K562 (cell line): ENCODE measurements at regions not wholly inside any gene's neighbourhood (a gene's known extent, or its start where the extent isn't known, plus 50 kb on each side); places are given as distances from the start of the nearest gene placed in this dataset.

Source experiments
- ATAC-seq: fragments of 200-7000 bp; cut with Tn5 transposase; 3 replicates; pipeline ENCODE4 v1.9.1; 2020; ENCODE audit warnings: moderate library complexity
- BruUV-seq: library from RNA; stranded (reverse); fragments of 400-500 nt; replicated peaks from 2 replicates; lab custom pipeline; 2021; lab: Mats Ljungman, UMichigan
- CTCF ChIA-PET: fragments of 300-600 bp; formaldehyde crosslinking; extraction: SDS; loops from one replicate; lab custom pipeline; 2021; ENCODE audit warnings: low intra/inter-chr PET ratio; lab: Yijun Ruan, JAX
- POLR2A ChIA-PET: fragments of 300-600, 350-650 bp; sonication (Branson Sonifier 250); formaldehyde crosslinking; extraction: SDS; loops from one replicate; lab custom pipeline; 2021; ENCODE audit warnings: antibody characterized with exemption, inconsistent platforms; lab: Yijun Ruan, JAX
- DNase-seq, 4 experiments: peaks; one replicate each; pipeline versions ENCODE4 v3.0.0 to v3.0.0-alpha.2; 2011 to 2018; ENCODE audit warnings: low spot score in 3 of 4, mixed read lengths in 3 of 4; ENCODE audit errors: extremely low read depth in 1 of 4
- FAIRE-seq: peaks from 2 replicates; lab custom pipeline; 2011; peaks lifted over from hg19 to GRCh38; lab: Jason Lieb, UNC
- H2AFZ ChIP-seq: 2 replicates; pipeline ENCODE4 v1.6.0; 2011; ENCODE audit warnings: low read depth, low read length, control low read depth, inconsistent platforms
- H3K27ac ChIP-seq: fragments of 200-600 bp; 3 replicates; pipeline ENCODE4 v1.8.0; 2011; ENCODE audit warnings: low read depth, mild to moderate bottlenecking, control low read depth, inconsistent platforms, low read length, moderate library complexity, mixed read lengths; ENCODE audit errors: extremely low read depth
- H3K27me3 ChIP-seq, 2 experiments: fragments of 300-600 bp in 1 of 2; 2 replicates in 1 of 2; 3 replicates in 1 of 2; pipeline versions ENCODE4 v1.6.0 to v1.8.0; 2011; ENCODE audit warnings: inconsistent platforms in 2 of 2, low read length in 2 of 2, mild to moderate bottlenecking in 1 of 2, mixed read lengths in 1 of 2, moderate library complexity in 1 of 2; ENCODE audit not compliant: control insufficient read depth in 2 of 2, insufficient read depth in 2 of 2
- H3K36me3 ChIP-seq: fragments of 300-600 bp; 3 replicates; pipeline ENCODE4 v1.8.0; 2011; ENCODE audit warnings: mild to moderate bottlenecking, low read length, inconsistent platforms; ENCODE audit not compliant: control insufficient read depth, insufficient read depth
- H3K4me1 ChIP-seq, 2 experiments: fragments of 200-600 bp in 1 of 2; replicated peaks in 1 of 2; 2 replicates in 1 of 2; 3 replicates in 1 of 2; pipeline versions ENCODE4 v1.5.1 to v1.8.0; 2011; ENCODE audit warnings: inconsistent platforms in 2 of 2, low read length in 2 of 2, mild to moderate bottlenecking in 1 of 2, mixed read lengths in 1 of 2, moderate library complexity in 1 of 2; ENCODE audit not compliant: control insufficient read depth in 2 of 2, insufficient read depth in 2 of 2
- H3K4me2 ChIP-seq: 2 replicates; pipeline ENCODE4 v1.6.1; 2011; ENCODE audit warnings: low read length, control low read depth, inconsistent platforms, mixed read lengths; ENCODE audit not compliant: insufficient read depth
- H3K4me3 ChIP-seq: fragments of 200-600 bp; sonication (generic), shearing (Covaris generic); 2 replicates; pipeline ENCODE4 v1.5.1; 2016; ENCODE audit warnings: control low read depth, inconsistent platforms
- H3K79me2 ChIP-seq: fragments of 200-600 bp; 3 replicates; pipeline ENCODE4 v1.8.0; 2011; ENCODE audit warnings: low read length, inconsistent platforms; ENCODE audit not compliant: control insufficient read depth, insufficient read depth
- H3K9ac ChIP-seq, 2 experiments: 2 replicates each; pipeline versions ENCODE4 v1.6.0 to v1.6.1; 2011; ENCODE audit warnings: low read depth in 2 of 2, low read length in 2 of 2, control low read depth in 1 of 2, inconsistent platforms in 1 of 2, mild to moderate bottlenecking in 1 of 2, mixed read lengths in 1 of 2; ENCODE audit not compliant: insufficient read depth in 1 of 2
- H3K9me1 ChIP-seq: one replicate; pipeline ENCODE4 v1.6.0; 2011; ENCODE audit warnings: inconsistent platforms, mild to moderate bottlenecking, low read length, moderate library complexity; ENCODE audit not compliant: control insufficient read depth, insufficient read depth
- H3K9me3 ChIP-seq: replicated peaks from 2 replicates; pipeline ENCODE4 v1.5.1; 2011; ENCODE audit warnings: low read depth, low read length, inconsistent platforms; ENCODE audit not compliant: control insufficient read depth, insufficient read depth
- H4K20me1 ChIP-seq: replicated peaks from 2 replicates; pipeline ENCODE4 v1.6.1; 2011; ENCODE audit warnings: low read length, inconsistent platforms, mixed read lengths; ENCODE audit not compliant: control insufficient read depth, insufficient read depth
- CBX2 ChIP-seq: fragments of 200-600 bp; sonication (generic); IDR thresholded peaks from one replicate; pipeline ENCODE4 v1.6.1; 2012; ENCODE audit warnings: mild to moderate bottlenecking, low read length, inconsistent platforms; ENCODE audit not compliant: insufficient read depth, poor library complexity, severe bottlenecking
- HCFC1 ChIP-seq: IDR thresholded peaks from 2 replicates; pipeline ENCODE4 v1.6.1; 2012; ENCODE audit warnings: low read depth, low read length, improper control_type of control experiment
- HMG20A ChIP-seq: fragments of 450-650 bp; formaldehyde crosslinking; conservative IDR thresholded peaks from 2 replicates; pipeline ENCODE4 v1.4.0; 2020; ENCODE audit warnings: mild to moderate bottlenecking, mixed read lengths
- MCM2 ChIP-seq: fragments of 450-650 bp; IDR thresholded peaks from 2 replicates; pipeline ENCODE4 v1.6.1; 2017; ENCODE audit warnings: low read depth, mild to moderate bottlenecking
- MYBL2 ChIP-seq, 2 experiments: fragments of 450-650 bp in 1 of 2; sonication (generic) in 1 of 2; formaldehyde crosslinking in 1 of 2; IDR thresholded peaks; 2 replicates each; pipeline versions ENCODE4 v1.6.1 to v1.8.1; 2017 to 2022; ENCODE audit warnings: borderline replicate concordance in 1 of 2, inconsistent platforms in 1 of 2, low read depth in 1 of 2, mild to moderate bottlenecking in 1 of 2, missing genetic modification reagents in 1 of 2, moderate library complexity in 1 of 2
- NEUROD1 ChIP-seq: fragments of 150-350 bp; IDR thresholded peaks from 2 replicates; pipeline ENCODE4 v1.6.1; 2014; ENCODE audit warnings: borderline replicate concordance, low read length, low read depth; ENCODE audit not compliant: partially characterized antibody
- NFXL1 ChIP-seq: fragments of 450-650 bp; formaldehyde crosslinking; IDR thresholded peaks from 2 replicates; pipeline ENCODE4 v1.4.0; 2021; ENCODE audit warnings: mild to moderate bottlenecking
- OTX1 ChIP-seq: fragments of 450-650 bp; formaldehyde crosslinking; IDR thresholded peaks from 2 replicates; pipeline ENCODE4 v1.4.0; 2022; ENCODE audit warnings: mild to moderate bottlenecking
- PYGO2 ChIP-seq: fragments of 450-650 bp; IDR thresholded peaks from 2 replicates; pipeline ENCODE4 v1.6.1; 2016; ENCODE audit warnings: mild to moderate bottlenecking, missing genetic modification characterization, moderate library complexity, missing compliant biosample characterization
- RBM22 ChIP-seq: fragments of 200-400 bp; formaldehyde crosslinking; IDR thresholded peaks from 2 replicates; pipeline ENCODE4 v1.6.1; 2018; ENCODE audit warnings: low read length, low read depth; ENCODE audit not compliant: poor library complexity, severe bottlenecking
- RBM39 ChIP-seq: fragments of 200-400 bp; formaldehyde crosslinking; optimal IDR thresholded peaks from 2 replicates; pipeline ENCODE3; 2018; ENCODE audit warnings: low read depth, low read length
- SLC30A9 ChIP-seq: fragments of 250-450 bp; sonication (Bioruptor Pico); IDR thresholded peaks from 2 replicates; pipeline ENCODE4 v1.8.0; 2022; ENCODE audit warnings: mild to moderate bottlenecking, moderate library complexity
- SMARCE1 ChIP-seq: fragments of 450-650 bp; IDR thresholded peaks from 2 replicates; pipeline ENCODE4 v1.7.1; 2016; ENCODE audit warnings: mild to moderate bottlenecking
- TBL1XR1 ChIP-seq, 2 experiments: IDR thresholded peaks; 2 replicates each; pipeline ENCODE4 v1.6.1; 2012; ENCODE audit warnings: improper control_type of control experiment in 2 of 2, low read length in 2 of 2, mild to moderate bottlenecking in 1 of 2
- THRAP3 ChIP-seq: fragments of 450-650 bp; IDR thresholded peaks from 2 replicates; pipeline ENCODE4 v1.6.1; 2016; ENCODE audit warnings: mild to moderate bottlenecking, inconsistent platforms, borderline replicate concordance
- ZNF316 ChIP-seq: fragments of 450-650 bp; IDR thresholded peaks from 2 replicates; pipeline ENCODE4 v1.6.1; 2016
- WGBS: fragments of 100-300 bp; shearing (Covaris generic); methylation state at CpG from one replicate; pipeline ENCODE4 v1.1.6; 2016; ENCODE audit warnings: low coverage, mixed read lengths; ENCODE audit not compliant: insufficient coverage; ENCODE audit errors: missing lambda C conversion rate; 5-methylcytosine and 5-hydroxymethylcytosine counted together
- in situ Hi-C: fragments of 300-500 bp; cut with MboI; formaldehyde crosslinking; loops from 4 replicates; pipeline ENCODE4 v1.15.0; 2018; ENCODE audit warnings: inconsistent platforms, mixed read lengths
- intact Hi-C: fragments of 100-400 bp; cut with micrococcal nuclease; formaldehyde crosslinking; loops from 2 replicates; pipeline ENCODE4 v1.14.2; 2022

DNA sequence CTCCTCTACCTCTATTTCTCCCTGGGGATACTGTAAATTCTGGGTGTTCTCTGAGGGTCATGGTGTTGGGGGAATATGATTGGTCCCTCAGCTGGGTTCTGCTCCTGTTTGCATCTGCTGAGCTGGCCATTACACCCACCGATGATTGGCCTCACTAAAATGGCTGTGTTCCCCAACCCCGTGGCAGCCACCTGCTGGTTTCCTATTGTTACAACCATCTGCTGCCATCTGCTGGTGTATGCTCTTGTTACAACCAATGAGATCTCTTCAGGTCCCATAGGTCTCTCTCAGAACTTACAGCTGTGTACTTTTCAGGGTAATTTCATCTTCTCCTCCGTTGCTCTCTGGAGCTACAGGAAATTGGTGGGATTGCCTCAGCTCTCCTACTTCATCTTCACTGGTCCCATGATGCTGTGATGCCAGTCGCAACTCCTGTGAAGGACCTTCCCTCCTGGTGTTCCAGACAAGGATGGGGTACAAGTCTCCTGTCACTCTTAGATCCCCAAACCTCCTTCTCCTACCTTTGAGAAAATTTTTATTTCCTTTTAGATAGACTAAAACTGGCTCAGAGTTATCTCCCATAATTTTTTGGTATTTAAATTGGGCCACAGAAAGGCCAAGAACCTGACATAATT is 303.5 kb upstream of the SMIM30 start (continued):
- TF ChIP-seq TBL1XR1 (IDR thresholded peaks at IDR 0.05; ENCODE audit: low read length in 2 of 2), result no peak
- TF ChIP-seq HCFC1, result no peak
- TF ChIP-seq MCM2, result no peak

DNA sequence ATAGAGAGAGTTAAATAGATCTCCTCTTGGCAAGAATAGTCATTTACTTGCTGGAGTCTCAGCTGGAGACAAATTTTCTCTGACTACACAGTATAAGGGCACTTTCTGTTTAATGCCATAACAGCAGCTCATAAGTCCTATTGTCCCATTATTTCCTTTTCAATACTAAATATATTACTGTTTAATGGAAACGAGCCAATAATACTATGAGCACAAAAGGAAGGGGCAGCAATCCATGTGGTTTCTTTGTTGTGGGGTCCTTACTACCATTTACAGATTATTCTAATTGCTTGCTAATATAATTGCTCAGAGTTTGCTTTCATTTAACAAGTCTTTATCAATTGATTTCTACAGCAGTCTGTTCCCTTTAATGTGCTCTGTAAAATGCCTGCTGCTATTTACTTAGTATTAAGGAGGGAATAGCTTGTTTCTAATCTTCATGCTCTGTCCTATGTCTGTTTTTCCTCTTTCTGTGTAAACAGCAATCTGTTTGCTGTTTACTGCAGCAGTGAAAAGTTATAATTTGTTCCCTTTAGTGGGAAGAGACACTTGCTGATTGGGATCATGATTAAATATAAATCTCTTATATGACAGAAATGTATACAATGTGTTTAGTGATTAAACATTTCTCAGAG is 296.2 kb upstream of the SMIM30 start:
- no peak overlapping the region for H3K4me2 ChIP-seq
- FAIRE-seq (no peak), ATAC-seq (no peak), DNase-seq (no peak)
- no peak overlapping the region for H3K4me3 ChIP-seq
- no peaks in the 10 kb centered on the region for H3K36me3 ChIP-seq
- no peaks in the 10 kb centered on the region for H3K9me3 ChIP-seq
- CTCF ChIA-PET, result no interaction called here
- POLR2A ChIA-PET, result interaction anchor here (0.6 kb wide), 1 partner anchor 216 kb away, joined by 3 read pairs; no protein-coding TSS in a partner anchor
- no peaks in the 10 kb centered on the region for H3K27me3 ChIP-seq
- BruUV-seq, result no TSS peak
- intact Hi-C loops (no loop called here), in situ Hi-C loops (loop anchor here (25.0 kb wide), 1 partner anchor 402 kb away; no protein-coding TSS in a partner anchor)
- no peaks in the 10 kb centered on the region for H3K79me2 ChIP-seq
- H3K27ac ChIP-seq, result no peak overlapping the region
- WGBS, result 0% methylated on average over 1 of the region's 1 CpG
- no peak overlapping the region for H3K9ac ChIP-seq
- H3K4me1 ChIP-seq, result no peaks in the 10 kb centered on the region
- TF ChIP-seq SLC30A9 (CRISPR knock-in tag) (no peak), CBX2 (no peak), RBM39 (no peak), RBM22 (no peak), ZNF316 (no peak), NFXL1 (CRISPR knock-in tag) (no peak), OTX1 (CRISPR knock-in tag) (no peak), SMARCE1 (no peak), PYGO2 (tag) (no peak), NEUROD1 (no peak), HMG20A (CRISPR knock-in tag) (no peak), THRAP3 (no peak), MYBL2 (IDR thresholded peaks at IDR 0.05; ENCODE audit: low read depth) (no peak), MYBL2 (CRISPR knock-in tag; IDR thresholded peaks at IDR 0.05; ENCODE audit: borderline replicate concordance) (no peak)
- no peaks in the 10 kb centered on the region for H3K9me1 ChIP-seq
- H2AFZ ChIP-seq, result no peak overlapping the region
- no peaks in the 10 kb centered on the region for H4K20me1 ChIP-seq
